ENCODE measurements at regions not wholly inside any gene's neighbourhood (a gene's known extent, or its start where the extent isn't known, plus 50 kb on each side); places are given as distances from the start of the nearest gene placed in this dataset.

DNA sequence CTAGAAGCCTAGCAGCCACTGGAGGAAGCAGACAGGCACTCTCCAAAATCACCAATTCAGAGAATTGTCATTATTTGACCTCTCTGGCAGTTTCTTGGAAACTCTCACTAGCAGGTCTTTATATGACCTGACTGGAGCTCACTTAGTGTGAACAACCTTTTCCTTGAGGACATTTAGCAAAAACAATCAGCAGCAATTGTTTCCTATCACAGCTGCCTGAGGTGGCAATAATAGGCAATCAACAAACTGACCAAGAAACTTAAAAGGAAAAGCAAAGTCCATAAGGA, 162.4 kb upstream of the STT3B start:
- Histone ChIP-seq H3K4me3 (no peak overlapping the region), H3K4me1 (peaks cover 0 to 14% (median 0%) of the 10 kb centered on the region in 3 donors), H3K27me3 (no peaks in the 10 kb centered on the region), H3K36me3 (no peaks in the 10 kb centered on the region), H3K9me3 (no peaks in the 10 kb centered on the region), H3K27ac (no peak overlapping the region)
- TF ChIP-seq POLR2A (IDR thresholded peaks at IDR 0.05): no peak
- TF ChIP-seq, protein P1, sequence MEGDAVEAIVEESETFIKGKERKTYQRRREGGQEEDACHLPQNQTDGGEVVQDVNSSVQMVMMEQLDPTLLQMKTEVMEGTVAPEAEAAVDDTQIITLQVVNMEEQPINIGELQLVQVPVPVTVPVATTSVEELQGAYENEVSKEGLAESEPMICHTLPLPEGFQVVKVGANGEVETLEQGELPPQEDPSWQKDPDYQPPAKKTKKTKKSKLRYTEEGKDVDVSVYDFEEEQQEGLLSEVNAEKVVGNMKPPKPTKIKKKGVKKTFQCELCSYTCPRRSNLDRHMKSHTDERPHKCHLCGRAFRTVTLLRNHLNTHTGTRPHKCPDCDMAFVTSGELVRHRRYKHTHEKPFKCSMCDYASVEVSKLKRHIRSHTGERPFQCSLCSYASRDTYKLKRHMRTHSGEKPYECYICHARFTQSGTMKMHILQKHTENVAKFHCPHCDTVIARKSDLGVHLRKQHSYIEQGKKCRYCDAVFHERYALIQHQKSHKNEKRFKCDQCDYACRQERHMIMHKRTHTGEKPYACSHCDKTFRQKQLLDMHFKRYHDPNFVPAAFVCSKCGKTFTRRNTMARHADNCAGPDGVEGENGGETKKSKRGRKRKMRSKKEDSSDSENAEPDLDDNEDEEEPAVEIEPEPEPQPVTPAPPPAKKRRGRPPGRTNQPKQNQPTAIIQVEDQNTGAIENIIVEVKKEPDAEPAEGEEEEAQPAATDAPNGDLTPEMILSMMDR (IDR thresholded peaks at IDR 0.05): no peak
- no peak for TF ChIP-seq EP300 (IDR thresholded peaks at IDR 0.05)
- no peak for TF ChIP-seq POLR2AphosphoS5 (IDR thresholded peaks at IDR 0.05)
- no peak for ATAC-seq

DNA sequence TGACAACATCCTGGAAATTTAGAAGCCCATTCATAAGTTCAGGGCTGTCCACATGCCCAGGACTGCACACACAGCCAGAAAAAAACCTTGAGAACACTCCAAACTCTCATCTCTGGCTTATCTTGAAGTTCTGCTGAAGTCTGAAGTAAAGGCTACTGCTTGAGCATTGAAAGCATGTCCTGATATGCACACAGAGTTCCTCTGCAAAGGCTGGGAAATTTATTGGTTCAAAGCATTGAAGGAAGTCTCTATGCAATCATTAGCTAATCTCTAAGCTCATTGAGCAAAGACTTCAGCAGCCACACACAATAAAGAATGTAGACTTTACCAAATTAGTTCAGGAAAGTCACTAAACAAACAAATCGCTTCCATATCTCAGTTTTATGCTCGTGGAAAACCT, 162.0 kb upstream of the STT3B start:
- peaks cover 0 to 14% (median 0%) of the 10 kb centered on the region in 3 donors for H3K4me1 ChIP-seq
- H3K9me3 ChIP-seq: no peaks in the 10 kb centered on the region
- H3K27me3 ChIP-seq: no peaks in the 10 kb centered on the region
- H3K4me3 ChIP-seq: no peak overlapping the region
- no peak for TF ChIP-seq EP300 (IDR thresholded peaks at IDR 0.05)
- TF ChIP-seq POLR2AphosphoS5 (IDR thresholded peaks at IDR 0.05): no peak
- TF ChIP-seq POLR2A (IDR thresholded peaks at IDR 0.05): no peak
- TF ChIP-seq, protein P1 (IDR thresholded peaks at IDR 0.05): no peak
- 81 to 97% methylated on average over 2 of the region's 2 CpGs for WGBS, 2 donors (ENCODE audit: low coverage in 1 of 2)
- no peaks in the 10 kb centered on the region for H3K36me3 ChIP-seq
- ATAC-seq: no peak
- H3K27ac ChIP-seq: no peak overlapping the region

DNA sequence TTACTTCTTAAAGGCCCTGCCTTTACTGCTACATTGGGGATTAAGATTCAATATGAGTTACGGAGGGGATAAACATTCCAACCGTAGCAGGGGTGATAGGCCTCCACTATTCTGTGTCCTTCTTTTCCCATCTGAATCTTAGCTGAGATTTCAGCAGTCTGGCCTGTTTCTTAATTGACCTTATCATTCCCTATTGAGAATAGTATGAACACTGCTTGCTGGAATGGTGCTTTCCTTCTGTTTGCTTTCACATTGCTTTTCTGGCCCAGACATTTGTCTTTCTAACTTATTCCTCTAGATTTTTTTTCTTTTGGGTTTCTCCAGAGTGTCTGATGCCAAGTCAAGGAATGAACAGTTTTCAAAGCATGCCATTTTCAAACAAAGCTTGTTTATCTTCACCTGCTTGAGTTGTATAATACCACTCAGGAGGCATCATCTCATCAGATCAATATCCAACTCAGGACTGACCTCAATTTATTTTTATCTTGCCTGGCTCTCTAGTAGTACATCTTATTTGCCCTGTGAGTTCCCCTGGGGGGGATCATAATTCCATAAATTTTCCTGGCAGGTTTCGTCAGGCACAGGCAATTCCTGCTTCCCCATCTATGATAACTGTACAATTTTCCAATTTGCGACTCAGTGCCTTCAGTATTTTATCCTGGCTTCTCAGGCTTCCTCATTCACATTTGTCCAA, 161.1 kb upstream of the STT3B start:
- H3K4me3 ChIP-seq: no peak overlapping the region
- no peaks in the 10 kb centered on the region for H3K9me3 ChIP-seq
- H3K36me3 ChIP-seq: no peaks in the 10 kb centered on the region
- 63 to 82% methylated on average over 3 to 4 of the region's 4 CpGs for WGBS, 2 donors (ENCODE audit: low coverage in 1 of 2)
- H3K27ac ChIP-seq: no peak overlapping the region
- H3K4me1 ChIP-seq: peaks cover 0 to 14% (median 0%) of the 10 kb centered on the region in 3 donors
- no peak for ATAC-seq
- no peaks in the 10 kb centered on the region for H3K27me3 ChIP-seq
- TF ChIP-seq, protein P1 (IDR thresholded peaks at IDR 0.05): no peak
- no peak for TF ChIP-seq POLR2A (IDR thresholded peaks at IDR 0.05)
- TF ChIP-seq EP300 (IDR thresholded peaks at IDR 0.05): no peak
- TF ChIP-seq POLR2AphosphoS5 (IDR thresholded peaks at IDR 0.05): no peak

DNA sequence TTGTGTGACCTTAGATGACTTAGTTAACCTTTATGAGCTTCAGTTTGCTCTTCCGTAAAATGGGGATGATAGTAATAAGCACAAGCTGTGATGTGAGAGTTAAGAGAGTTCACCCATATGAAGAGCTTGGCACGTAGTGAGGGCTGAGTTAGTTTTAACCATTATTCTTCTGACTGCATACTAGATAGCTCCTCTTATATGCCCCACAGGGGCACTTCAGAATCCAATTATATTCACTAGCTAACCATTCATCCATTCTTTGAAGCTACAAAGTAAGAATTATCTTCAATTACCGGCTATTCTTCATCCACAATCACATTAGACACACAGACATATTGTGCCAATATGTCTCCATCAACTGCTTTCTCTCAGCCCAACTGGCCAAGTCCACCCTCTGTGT, 159.0 kb upstream of the STT3B start:
- TF ChIP-seq EP300 (IDR thresholded peaks at IDR 0.05) (no peak), POLR2AphosphoS5 (IDR thresholded peaks at IDR 0.05) (no peak), POLR2A (IDR thresholded peaks at IDR 0.05) (no peak)
- TF ChIP-seq, protein P1 (IDR thresholded peaks at IDR 0.05): no peak
- Histone ChIP-seq H3K27ac (no peak overlapping the region), H3K27me3 (no peaks in the 10 kb centered on the region), H3K4me1 (peaks cover 0 to 14% (median 0%) of the 10 kb centered on the region in 3 donors), H3K36me3 (no peaks in the 10 kb centered on the region), H3K4me3 (no peak overlapping the region), H3K9me3 (no peaks in the 10 kb centered on the region)
- ATAC-seq: no peak
- 95 to 100% methylated on average over 1 to 3 of the region's 3 CpGs for WGBS, 2 donors (ENCODE audit: low coverage in 1 of 2)

DNA sequence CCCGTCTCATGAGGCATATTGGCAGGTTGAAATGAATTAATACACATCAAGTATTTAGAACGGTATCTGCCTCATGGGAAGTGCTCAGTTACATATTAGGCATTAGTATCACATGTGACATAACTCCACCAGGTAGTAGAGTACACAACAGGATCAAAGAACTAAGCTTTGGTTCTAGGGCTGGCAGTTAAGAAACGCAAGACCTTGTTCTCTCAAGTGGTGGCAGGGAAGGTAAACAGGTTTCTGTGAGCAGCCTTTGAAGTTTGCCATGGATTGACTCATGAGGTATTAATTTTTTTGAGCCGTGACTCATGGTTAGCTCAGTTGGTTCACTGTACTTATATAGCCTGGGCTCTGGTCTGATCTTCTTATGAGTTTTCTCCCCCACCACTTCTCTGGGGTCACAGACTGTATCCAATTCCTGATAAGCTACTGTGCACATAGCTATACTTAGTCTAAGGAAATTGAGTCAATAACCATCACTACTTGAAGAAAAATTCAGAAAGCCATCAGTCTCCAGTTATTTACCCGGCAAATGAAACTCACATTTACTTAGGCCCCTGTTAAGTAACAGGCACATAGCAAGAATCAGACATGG, 155.6 kb upstream of the STT3B start:
- no peak for TF ChIP-seq POLR2AphosphoS5 (IDR thresholded peaks at IDR 0.05)
- no peak for TF ChIP-seq POLR2A (IDR thresholded peaks at IDR 0.05)
- TF ChIP-seq EP300 (IDR thresholded peaks at IDR 0.05): no peak
- TF ChIP-seq, protein P1 (IDR thresholded peaks at IDR 0.05): no peak
- Histone ChIP-seq H3K4me3 (no peak overlapping the region), H3K27me3 (no peaks in the 10 kb centered on the region), H3K4me1 (no peaks in the 10 kb centered on the region), H3K9me3 (no peaks in the 10 kb centered on the region), H3K27ac (no peak overlapping the region), H3K36me3 (no peaks in the 10 kb centered on the region)
- WGBS, 2 donors (ENCODE audit: low coverage in 1 of 2): 72 to 89% methylated on average over 4 to 5 of the region's 5 CpGs
- no peak for ATAC-seq
